ENCODE measurements at regions not wholly inside any gene's neighbourhood (a gene's known extent, or its start where the extent isn't known, plus 50 kb on each side); places are given as distances from the start of the nearest gene placed in this dataset.

DNA sequence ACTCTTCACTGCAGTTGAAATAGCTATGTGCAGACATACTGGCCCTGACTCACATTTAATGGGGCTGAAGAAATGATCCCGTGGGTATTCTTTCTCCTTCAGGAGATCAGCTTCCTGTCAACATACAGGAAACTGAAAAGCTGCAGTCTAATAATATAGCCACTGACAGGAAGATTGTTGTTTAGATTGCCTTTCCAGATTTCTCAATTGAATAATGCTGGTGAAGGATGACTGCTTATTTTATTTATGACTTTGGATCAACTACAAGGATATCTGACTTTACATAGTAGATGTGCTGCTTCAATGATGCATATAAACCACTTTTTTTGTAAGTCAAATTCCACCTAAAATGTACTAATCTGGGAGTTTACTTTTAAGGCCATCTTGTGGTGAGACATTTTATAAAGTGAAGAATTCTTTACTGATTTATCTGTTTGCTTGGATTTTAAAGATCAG is 93.4 kb upstream of the MAP4K3 start:
- TF ChIP-seq, protein P1, sequence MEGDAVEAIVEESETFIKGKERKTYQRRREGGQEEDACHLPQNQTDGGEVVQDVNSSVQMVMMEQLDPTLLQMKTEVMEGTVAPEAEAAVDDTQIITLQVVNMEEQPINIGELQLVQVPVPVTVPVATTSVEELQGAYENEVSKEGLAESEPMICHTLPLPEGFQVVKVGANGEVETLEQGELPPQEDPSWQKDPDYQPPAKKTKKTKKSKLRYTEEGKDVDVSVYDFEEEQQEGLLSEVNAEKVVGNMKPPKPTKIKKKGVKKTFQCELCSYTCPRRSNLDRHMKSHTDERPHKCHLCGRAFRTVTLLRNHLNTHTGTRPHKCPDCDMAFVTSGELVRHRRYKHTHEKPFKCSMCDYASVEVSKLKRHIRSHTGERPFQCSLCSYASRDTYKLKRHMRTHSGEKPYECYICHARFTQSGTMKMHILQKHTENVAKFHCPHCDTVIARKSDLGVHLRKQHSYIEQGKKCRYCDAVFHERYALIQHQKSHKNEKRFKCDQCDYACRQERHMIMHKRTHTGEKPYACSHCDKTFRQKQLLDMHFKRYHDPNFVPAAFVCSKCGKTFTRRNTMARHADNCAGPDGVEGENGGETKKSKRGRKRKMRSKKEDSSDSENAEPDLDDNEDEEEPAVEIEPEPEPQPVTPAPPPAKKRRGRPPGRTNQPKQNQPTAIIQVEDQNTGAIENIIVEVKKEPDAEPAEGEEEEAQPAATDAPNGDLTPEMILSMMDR (IDR thresholded peaks at IDR 0.05), result no peak
- TF ChIP-seq POLR2A (IDR thresholded peaks at IDR 0.05), result no peak

All from uterus (tissue), 2 donors.